DMS79 (cell line): ENCODE measurements at regions not wholly inside any gene's neighbourhood (a gene's known extent, or its start where the extent isn't known, plus 50 kb on each side); places are given as distances from the start of the nearest gene placed in this dataset.
"Not testable (repeated sequence)": the region's sequence is repeated elsewhere in the genome, so short reads cannot be mapped to it uniquely, and the experiment has no call there.

Source experiments
- DNase-seq: peaks from one replicate; lab custom pipeline; 2025; lab: John Stamatoyannopoulos, UW

DNA sequence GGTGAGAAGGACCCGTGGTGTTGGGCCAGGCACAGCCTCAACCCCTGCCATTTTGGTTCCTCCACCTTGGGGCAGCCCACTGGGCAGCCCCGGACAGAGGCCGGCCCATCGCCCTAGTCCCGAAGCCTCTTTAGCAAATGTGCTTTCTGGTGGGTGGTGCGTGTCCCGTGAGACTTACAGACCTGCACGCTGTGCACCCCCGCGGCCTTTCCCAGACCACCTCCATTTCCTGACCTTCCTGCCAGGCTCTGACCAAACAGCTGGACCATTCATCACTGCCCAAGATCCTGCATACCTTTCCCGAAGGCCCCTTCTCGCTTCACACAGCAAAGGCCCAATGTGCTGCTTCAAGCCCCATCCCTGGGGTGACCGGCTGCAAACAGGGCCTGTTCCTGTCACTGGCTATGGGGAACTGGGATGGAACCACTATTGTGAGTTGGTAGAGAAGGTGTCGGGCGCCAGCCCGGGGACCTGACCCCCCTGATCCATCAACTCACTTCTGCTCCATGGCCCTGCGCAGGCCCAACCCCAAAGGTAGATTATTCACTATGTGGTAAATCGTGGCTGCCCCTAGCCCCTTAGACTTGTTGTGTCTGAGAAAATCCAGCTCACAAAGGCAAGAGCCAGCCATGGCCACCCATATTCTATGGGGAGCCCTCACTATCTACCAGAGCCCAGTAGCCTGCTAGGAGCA is 341.0 kb downstream of the EIPR1 start:
- no peak for DNase-seq

DNA sequence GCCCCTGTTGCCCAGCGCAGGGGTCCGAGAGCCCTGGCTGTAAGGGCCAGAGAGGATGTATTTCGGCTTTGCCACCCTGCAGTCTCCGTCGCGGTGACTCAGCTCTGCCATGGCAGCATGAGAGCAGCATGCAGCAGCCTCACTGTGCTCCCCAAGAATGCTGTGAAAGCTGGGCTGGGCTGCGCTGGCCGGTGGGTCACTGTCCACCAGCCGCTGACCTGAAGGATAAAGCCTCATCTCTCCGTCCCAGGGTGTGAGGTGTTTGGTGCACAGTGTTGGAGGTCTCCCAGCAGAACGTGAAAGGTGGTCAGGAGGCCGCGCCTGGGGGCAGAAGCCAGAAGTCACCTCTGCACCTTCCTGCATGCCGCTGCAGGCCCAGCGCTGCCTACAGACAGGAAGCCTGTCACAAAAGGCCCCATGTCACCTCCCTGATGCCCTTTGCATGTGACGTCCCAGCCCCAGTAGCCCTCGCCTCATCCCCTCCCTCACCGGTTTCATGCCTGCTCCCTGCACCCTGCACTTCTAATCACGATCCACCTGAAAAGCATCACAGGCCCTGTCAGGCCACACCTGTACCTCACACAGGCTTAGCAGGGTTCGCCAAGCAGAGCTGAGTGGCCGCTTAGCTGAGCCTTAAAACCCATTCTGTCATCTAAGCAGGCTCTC is 342.1 kb downstream of the EIPR1 start:
- DNase-seq: no peak

DNA sequence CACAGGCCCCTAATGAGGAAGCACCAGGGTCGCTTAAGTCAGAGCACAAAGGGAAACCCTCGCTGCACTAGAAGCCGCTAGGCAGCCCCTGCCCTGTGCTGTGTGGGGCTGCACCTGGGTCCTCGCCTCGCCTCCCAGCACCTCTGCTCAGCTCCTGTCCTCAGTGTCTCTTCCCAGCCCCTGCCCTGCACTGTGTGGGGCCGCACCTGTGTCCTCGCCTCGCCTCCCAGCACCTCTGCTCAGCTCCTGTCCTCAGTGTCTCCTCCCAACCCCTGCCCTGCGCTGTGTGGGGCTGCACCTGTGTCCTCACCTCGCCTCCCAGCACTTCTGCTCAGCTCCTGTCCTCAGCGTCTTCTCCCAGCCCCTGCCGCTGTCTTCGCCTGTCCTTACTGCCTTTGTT is 342.8 kb downstream of the EIPR1 start:
- no peak for DNase-seq

DNA sequence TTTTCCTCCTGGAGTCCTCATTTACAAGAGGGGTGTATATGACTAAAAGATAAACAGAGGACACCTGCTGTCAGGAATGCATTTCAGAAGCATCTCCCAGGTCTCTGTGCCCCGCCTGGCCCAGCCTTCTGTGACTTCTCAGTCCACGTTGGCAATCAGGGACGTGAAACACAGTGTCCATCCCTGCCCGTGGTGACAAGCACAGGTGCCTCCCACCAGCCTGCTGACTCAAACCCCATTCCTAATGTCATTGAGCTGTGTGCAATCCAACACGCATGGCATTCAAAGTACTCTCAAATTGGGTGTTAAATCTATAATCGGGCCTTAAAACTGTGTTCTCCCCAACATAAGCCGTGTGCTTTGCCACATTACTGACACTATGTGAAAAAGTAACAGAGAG is 343.2 kb downstream of the EIPR1 start:
- no peak for DNase-seq

DNA sequence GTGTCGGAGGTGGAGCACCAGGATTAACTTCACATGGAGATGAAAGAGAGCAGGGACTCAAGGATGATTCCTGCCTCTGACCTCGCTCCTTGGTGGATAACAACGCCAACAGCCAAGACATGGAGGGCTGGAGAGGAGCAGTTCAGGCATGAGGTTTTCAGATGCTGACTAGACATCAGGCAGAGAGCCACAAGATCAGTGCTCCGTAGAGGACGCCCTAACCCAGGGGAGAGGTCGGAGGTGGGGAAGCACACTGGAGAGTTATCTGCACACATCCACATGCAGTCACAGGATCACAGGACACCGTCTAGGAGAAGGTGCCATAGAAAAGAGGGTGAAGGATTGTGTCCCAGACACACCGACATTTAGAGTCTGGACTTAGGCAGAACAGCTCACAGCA is 344.3 kb downstream of the EIPR1 start:
- DNase-seq: no peak

DNA sequence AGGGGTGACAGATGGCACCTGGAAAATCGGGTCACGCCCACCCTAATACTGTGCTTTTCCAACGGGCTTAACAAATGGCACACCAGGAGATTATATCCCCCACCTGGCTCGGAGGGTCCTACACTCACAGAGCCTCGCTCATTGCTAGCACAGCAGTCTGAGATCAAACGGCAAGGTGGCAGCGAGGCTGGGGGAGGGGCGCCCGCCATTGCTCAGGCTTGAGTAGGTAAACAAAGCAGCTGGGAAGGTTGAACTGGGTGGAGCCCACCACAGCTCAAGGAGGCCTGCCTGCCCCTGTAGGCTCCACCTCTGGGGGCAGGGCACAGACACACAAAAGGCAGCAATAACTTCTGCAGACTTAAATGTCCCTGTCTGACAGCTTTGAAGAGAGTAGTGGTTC is 346.8 kb downstream of the EIPR1 start:
- DNase-seq: not testable (repeated sequence)

DNA sequence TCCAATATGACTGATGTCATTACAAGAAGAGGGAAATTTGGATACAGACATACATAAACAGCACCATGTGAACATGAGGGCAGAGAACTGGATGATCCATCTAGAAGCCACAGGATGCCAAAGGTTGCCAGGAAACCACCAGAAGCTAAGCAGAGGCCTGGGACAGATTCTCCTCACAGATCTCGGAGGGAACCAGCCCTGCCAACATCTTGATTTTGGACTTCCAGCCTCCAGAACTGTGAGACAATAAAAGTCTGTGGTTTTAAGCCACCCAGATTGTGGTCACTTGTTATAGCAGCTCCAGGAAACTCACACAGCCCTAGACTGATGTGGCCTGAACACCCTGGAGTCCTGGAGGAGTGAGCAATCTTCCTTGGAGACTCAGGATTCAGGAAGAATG is 351.6 kb downstream of the EIPR1 start:
- DNase-seq: no peak

DNA sequence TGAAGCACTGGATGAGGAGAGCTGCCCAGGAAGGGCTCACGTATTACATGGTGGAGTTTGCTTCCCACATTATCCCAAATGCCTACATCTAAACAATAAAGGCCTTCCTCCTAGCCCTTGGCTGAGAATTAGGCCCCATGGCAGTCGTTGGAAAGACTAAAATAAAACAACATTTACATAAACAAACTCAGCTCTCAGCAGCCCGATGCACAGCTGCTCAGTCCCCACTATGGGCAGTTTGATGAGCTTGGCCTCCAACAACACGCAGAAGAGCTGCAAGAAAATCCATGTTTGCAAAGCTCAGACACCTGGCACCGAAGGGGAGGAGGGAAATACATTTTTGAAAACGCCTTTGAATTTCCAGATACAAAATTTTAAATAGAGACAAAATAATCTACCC is 352.4 kb downstream of the EIPR1 start:
- no peak for DNase-seq

DNA sequence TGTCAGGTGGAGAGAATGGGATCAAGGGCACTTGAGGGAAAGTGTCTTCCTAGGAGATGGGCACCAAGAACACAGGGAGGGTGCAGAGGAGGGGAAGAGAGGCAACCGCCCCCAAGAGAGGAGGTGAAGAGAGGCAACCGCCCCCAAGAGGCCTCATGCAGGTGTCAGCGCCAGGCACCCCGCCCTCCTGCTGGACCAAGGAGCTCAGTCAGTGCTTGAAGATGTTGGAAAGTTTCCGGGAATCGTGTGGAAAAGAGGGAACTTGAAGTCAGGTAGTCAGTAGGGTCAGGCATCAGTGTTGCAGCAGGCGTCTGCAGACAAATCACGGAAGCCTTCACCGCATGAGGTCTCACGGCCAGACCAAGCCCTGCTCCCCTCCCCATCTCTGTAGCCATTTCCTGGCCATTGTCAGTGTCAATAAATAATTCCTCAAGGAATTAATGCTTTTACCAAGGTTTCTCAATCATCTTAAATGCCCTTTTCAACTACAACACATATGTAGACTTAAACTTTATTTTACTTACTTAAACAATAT is 353.1 kb downstream of the EIPR1 start:
- no peak for DNase-seq

DNA sequence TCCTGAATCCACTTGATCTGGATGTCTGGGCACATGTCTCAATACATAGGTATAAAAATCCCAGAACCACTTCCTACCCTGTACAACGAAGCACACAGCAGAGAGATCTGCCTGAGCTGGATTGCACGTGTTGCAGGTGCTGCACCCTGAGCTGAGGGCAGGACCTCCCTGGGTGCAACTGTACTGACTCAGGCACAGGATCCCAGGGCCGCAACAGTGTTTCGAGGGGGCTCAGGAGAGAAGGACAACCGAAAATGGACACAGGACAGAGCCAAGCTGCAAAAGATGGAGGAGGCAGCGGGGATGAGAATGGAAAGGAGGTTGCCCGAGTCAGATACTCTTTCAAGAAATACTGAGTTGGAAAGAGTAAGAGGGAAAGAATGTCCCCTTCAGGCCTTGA is 354.1 kb downstream of the EIPR1 start:
- no peak for DNase-seq

DNA sequence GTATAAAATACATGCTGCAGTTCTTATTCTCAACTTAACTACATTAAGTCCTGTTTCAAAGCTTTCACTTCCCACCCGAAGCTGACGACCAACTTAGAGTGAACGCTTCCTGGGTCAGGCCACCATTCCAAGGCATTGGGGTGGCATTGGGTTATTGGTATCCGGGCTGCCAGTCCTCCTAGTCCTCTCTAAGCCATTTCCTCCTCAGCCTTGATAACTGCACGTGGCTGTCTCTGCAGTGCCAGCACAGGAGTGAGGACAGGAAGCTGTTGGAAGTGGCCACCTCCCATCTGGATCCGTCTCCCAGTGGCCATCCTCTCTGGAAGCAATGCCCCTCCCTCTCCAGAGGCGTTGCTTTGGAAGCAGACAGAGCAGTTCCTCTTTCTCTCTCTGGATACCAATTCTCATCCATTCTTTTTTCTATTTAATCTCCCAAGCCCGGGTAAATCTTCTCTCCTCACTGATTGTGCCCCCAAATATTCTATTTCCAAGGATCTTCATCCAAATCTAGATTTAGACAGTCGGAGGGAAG is 354.7 kb downstream of the EIPR1 start:
- no peak for DNase-seq

DNA sequence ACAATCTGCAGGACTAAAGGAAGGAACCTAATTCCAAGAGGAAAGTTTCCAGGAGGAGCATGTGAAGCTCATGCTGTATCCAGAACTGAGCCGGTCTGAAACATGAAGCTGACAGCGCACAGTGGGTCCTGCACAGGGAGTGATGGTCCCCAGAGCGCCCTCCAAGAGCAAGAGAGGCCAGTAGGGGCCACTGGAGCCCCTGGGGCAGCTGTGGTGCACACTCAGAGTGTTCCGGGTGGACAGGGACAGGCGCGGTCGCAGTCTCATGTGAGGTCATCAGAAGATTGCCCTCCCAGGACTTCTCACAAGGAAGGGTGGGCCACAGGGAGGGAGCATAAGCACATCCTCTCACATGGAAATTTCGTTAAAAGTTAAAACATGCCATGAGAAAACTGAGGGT is 355.9 kb downstream of the EIPR1 start:
- DNase-seq: no peak

DNA sequence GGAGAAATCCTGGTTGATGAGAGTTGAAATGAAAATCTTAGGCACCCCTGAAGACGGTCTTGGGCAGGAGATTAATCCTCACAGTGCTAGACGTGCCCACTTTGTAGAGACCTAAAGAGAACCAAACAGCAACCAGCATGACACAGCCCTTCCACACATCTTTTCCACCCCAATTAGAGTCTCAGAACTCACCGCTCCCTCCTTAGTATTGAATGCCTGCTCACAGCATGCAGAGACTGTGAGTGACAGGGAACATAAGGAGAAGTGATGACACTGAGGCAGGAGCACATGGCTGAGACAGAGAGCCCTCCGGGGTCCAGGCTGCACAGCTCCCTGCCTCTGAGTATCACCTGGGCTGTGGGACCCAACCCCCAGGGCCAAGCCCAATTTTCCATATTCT is 367.6 kb downstream of the EIPR1 start:
- no peak for DNase-seq

DNA sequence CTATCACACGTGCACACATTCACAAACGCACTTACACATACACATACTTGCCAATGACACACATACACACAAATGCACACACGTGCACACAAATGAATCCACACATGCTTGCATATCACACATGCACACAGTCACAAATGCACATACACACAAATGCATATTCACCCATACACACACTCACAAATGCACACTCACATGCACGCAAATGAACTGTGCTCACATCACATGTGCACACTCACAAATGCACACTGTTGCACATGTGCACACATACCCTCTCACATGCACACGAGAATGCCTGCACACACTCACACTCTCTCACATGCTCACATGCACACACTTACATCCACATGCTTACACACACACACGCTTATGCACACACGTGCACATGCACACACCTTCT is 368.1 kb downstream of the EIPR1 start:
- DNase-seq: no peak

DNA sequence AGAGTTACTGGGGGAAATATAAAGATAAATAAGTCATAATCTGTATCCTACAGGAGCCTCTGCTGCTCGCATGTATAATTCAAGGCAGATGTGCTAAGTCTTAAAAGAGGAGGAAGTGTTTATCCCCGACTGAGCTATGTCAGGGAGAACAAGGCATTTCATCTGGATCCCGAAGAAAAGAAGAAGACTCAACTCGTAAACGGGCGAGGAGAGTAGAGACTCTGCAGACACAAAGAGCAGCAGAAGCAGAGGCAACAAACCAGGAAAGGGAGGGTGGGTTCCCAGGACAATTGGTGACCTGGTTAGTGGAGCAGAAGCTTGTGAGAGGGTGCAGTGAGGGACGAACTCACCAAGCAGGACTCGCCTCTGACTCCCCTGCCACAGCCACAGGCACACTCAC is 368.6 kb downstream of the EIPR1 start:
- DNase-seq: no peak

DNA sequence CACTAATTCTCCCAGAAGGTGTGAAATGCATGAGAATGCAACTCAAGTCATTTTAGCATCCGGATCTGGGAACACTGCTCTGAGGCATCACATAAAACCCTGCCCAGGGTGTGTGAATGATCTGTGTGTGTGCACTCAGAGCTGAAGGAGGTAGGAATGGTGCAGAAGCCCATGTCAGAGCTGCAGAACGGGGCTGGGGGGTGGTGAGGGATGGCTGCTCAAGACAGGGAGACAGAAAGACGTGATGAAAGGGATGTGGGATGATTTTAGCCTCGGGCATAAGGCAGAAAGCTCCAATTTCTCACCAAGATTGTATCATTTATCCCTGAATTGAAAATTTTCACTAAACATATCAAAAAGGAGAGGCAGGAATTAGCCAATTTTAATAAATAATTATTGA is 369.1 kb downstream of the EIPR1 start:
- no peak for DNase-seq

DNA sequence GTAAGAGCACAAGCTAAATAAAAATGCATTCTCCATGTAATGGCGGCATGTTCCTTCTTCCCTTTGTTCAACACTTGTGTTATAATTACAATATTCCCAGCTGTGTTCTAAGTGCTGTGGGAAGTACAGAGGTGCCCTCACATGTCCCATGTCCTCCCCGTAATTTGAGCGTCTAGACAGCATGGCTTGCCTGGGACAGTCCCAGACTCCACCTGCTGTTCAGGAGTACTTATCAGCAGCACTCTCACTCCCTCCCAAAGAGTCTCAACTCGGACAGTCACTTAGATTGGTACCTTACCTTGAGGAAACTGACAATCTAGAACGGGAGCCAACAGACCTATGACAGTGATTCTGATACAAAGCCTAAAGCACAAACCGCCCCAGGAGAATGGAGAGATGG is 370.5 kb downstream of the EIPR1 start:
- DNase-seq: no peak

DNA sequence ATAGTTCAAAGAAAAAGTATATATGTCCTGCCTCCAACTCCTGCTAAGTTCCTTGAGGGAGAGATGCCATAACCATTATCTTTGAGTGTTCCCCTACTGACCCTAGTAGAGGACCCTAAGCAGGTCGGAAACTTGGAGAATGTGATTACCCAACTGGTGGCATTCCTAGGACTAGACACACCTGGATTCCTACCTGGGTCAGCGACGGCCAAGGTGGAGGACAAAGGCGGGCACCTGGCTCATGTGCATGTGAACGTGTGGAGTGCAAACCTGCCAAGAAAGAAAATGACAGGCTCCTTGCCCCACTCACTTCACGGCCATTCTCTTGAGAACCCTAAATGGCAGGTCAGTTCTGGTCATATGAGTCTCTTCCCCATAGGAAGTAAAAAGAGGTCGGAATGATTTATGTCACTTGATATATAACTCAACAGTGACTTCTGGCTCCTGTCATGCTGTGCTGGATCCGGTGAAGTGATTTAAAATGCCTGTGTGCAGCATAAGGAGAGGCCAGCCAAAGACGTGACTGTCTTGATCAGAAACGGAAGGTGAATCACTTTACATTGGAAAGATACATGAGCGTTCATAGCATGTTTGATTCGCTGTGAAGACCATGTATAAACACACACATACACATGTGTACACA is 371.6 kb downstream of the EIPR1 start:
- DNase-seq: no peak

DNA sequence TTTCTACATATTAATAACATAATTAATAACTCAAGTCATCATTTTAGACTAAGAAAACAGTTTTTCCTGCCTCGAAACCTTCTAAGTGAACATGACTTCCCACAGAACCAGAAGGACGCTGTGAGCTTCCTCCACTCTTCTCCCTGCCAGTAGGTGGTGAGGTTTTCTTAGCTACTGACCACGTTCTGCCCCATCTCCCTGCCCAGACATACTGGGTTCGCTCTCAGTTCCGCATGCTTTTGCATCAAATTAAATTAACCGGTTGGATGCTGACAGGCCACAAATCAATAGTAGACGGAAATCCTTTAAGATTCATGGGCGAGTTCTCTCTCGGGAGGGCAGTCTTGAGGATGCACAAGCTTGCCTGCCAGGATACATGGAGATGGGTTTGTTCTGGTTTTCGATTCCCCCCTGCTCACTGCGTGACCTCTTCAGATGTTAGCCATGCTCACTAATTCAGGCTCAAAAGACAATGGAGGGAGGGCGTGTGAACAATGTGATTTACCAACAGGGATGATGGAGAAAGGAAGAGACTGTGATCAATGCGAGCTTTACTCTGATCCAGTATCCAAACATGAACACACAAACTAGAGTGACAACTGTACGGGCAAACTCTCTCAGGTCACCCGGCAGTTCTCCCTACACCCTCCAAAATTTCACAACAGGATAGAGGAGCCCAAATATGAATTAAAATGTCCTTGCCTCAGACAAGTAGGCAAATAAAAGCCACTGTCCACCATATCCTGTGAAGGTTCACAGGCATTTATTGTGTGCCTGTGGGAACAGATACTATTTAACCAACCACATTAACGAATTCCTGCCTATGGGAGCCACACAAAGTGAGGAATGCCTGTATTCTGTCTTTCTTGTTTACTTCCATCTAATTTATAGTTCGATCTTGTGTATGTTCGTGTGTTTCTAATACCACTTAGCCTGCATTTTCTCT is 375.7 kb downstream of the EIPR1 start:
- peak; percentile 73 for DNase-seq

DNA sequence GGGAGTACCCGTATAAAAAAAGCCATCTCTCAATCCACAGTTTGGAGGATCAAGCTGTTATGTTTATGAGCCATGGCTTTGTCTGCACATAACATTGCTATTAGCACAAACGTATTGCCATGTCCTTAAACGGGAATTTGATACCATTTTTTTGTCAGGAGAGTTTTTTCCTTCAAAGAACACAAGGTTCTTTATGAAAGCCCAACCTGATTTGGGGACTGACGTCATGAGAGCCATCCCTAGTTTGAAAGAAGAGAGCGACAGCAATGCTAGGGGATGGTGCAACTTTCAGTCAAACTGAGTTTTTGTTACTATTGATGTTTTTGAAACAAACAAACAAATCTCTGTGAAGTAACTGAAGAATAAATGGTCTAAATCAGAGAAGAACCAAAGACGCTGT is 376.6 kb downstream of the EIPR1 start:
- DNase-seq: no peak

DNA sequence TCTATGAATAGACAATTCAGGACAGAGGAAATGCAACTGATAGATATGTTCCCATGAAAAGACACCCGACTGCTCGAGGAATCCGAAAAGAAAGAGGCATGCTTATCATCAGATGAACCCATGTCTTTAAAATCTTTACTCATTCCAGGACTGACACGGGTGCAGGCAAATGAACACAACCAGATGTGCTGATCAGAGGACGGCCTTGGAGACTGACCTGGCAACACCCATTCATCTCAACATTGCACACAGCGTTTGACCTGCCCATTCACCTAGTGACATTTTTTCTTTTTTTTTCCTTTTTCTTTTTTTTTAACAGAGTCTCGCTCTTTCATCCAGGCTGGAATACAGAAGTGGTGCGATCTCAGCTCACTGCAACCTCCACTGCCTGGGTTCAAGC is 377.5 kb downstream of the EIPR1 start:
- no peak for DNase-seq

DNA sequence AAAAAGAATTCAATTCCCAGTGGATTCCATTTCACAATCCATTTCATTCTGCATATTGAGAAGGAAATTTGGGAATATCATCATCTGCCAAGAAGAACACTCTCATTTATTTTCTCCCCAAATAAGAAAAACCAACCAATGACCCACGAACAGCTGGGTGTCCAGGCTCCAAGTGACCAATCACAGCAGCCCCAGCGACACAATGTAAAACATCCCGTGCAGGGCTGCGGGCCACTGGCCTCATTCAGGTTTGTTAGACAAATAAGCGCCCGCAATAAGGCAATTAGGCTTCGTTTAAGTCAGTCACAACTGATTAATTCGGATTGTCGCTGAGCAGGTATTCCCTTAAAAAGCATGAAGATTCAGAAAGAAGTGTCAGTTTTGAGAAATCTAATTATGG is 378.6 kb downstream of the EIPR1 start:
- no peak for DNase-seq
